ENCODE measurements at regions not wholly inside any gene's neighbourhood (a gene's known extent, or its start where the extent isn't known, plus 50 kb on each side); places are given as distances from the start of the nearest gene placed in this dataset.
"Not testable (repeated sequence)": the region's sequence is repeated elsewhere in the genome, so short reads cannot be mapped to it uniquely, and the experiment has no call there.

DNA sequence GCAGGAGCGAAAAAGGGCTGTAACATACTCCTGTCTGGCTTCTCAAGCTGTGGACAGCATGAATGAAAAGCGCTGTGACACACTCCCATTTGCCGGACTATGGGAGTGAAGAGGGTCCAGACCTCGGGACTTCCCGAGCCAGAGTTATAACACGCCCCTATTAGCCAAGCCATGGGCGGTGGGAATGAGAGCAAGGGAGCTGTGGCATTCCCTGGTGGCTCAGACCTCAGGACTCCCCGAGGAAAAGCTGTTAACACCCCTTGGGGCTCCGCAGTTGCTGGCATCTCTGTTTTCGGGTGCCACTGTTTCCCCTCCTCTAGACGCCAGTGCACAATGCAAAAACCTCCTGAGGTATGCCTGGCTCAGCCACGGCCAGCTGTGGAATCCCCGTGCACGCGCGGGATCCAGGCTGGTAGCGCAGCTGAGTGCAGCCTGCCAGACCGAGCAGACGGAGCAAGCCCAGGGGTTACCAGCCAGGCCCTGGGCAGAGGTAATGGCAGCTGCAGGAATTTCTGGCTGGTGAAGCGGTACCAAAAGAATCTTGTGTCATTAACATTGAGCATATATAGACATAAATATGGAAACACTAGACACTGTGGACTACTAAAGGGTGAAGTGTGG is 1534.6 kb upstream of the PRR20A start:
- Mint-ChIP-seq H3K27me3 (ENCODE audit: insufficient read depth) (no peaks in the 10 kb centered on the region), H3K27ac (no peak overlapping the region), H3K9me3 (peaks cover 12% of the 10 kb centered on the region), H3K4me1 (ENCODE audit: low read depth) (no peaks in the 10 kb centered on the region), H3K4me3 (no peak overlapping the region), H3K36me3 (ENCODE audit: low read depth) (no peaks in the 10 kb centered on the region)
- DNase-seq (ENCODE audit: low spot score) = no peak
- intact Hi-C loops (cut with micrococcal nuclease) = no loop called here

DNA sequence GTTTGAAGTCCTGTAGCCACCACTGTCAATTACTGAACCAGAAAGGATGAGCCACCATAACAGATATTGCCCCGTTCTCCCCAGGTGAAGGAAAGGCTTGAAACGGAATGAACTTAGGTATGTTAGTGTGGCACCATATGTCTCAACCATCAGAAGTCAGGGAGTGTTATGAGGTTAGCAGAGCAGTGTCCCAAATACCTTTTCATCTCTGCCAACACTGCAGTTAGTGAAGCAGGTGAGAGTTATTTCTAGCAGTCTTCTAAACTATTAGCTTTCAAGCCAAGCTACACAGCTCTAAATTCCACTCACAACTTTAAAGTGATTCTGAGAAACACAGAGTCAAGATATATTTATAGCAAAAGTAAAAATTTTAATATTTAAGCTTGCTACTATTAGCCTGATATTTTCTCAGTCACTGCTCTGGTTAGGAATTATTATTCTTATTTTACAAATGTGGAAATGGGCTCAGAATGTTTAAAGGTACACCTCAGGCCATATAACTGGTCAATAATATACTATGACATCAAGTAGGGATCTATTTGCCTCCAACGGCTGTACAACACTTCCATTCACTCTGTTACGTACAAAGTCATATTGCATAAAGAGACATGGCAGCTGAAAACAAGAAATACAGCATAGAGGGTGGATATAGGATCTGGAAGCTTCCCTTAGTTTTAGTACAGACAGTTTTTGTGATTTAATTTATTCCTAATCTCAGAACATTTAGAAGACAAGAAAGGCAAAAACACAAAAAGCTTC is 1527.1 kb upstream of the PRR20A start:
- Mint-ChIP-seq H3K27ac (no peak overlapping the region), H3K9me3 (peaks cover 21% of the 10 kb centered on the region), H3K36me3 (ENCODE audit: low read depth) (no peaks in the 10 kb centered on the region), H3K27me3 (ENCODE audit: insufficient read depth) (no peaks in the 10 kb centered on the region), H3K4me3 (no peak overlapping the region), H3K4me1 (ENCODE audit: low read depth) (no peaks in the 10 kb centered on the region)
- intact Hi-C loops (cut with micrococcal nuclease) = no loop called here
- DNase-seq (ENCODE audit: low spot score) = no peak

DNA sequence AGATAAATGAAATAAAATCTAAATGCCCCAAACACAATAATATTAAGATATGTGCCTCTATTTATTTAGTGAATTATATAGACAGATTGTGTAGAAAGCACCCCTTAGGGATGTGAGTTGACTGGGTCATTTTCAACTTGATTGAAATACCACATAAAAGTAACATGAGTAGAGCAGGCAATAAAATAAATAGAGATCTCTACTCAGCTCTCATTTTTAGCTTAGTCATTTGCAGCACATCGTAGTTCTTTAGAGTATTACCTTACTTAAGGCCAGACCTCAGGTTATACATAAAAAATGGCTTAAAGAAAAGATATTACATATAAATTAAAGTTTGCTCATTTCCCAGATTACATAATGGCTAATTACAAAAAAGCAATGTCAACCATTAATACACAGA is 1525.6 kb upstream of the PRR20A start:
- Mint-ChIP-seq H3K27me3 (ENCODE audit: insufficient read depth) (no peaks in the 10 kb centered on the region), H3K27ac (no peak overlapping the region), H3K4me1 (ENCODE audit: low read depth) (no peaks in the 10 kb centered on the region), H3K36me3 (ENCODE audit: low read depth) (no peaks in the 10 kb centered on the region), H3K9me3 (peaks cover 18% of the 10 kb centered on the region), H3K4me3 (no peak overlapping the region)
- no peak for DNase-seq (ENCODE audit: low spot score)
- intact Hi-C loops (cut with micrococcal nuclease) = no loop called here

DNA sequence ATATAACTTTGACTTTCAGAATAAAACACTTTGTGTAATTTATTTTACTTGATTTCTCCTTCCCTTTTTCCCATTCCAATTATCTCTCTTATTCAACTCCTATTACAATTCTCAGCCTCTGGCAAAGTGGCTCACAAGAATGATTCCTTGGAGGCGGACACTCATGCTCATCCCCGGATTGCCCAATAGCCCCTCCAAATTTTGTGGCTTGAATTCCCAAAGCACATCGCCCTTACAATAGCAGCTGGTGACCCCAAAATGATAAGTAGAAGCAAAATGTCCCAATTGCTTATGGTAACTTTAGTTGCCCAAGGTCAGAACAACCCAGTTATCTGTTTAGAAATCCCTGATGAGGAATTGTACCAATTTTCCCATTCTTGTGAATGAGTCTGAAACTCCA is 1523.5 kb upstream of the PRR20A start:
- H3K4me1 Mint-ChIP-seq (ENCODE audit: low read depth) = no peaks in the 10 kb centered on the region
- H3K27ac Mint-ChIP-seq = no peak overlapping the region
- H3K27me3 Mint-ChIP-seq (ENCODE audit: insufficient read depth) = no peaks in the 10 kb centered on the region
- peaks cover 6% of the 10 kb centered on the region for H3K9me3 Mint-ChIP-seq
- DNase-seq (ENCODE audit: low spot score) = no peak
- no peaks in the 10 kb centered on the region for H3K36me3 Mint-ChIP-seq (ENCODE audit: low read depth)
- no peak overlapping the region for H3K4me3 Mint-ChIP-seq
- intact Hi-C loops (cut with micrococcal nuclease) = no loop called here

- DNase-seq (ENCODE audit: low spot score) = no peak
- no peak overlapping the region for H3K27ac Mint-ChIP-seq
- intact Hi-C loops (cut with micrococcal nuclease) = no loop called here
- H3K4me1 Mint-ChIP-seq (ENCODE audit: low read depth) = no peaks in the 10 kb centered on the region
- no peaks in the 10 kb centered on the region for H3K27me3 Mint-ChIP-seq (ENCODE audit: insufficient read depth)
- H3K36me3 Mint-ChIP-seq (ENCODE audit: low read depth) = no peaks in the 10 kb centered on the region
- peaks cover 12% of the 10 kb centered on the region for H3K9me3 Mint-ChIP-seq
- H3K4me3 Mint-ChIP-seq = no peak overlapping the region
These were observed 1513.5 kb upstream of the PRR20A start for GRCh38 chr13:55627221-55627620.

- Mint-ChIP-seq H3K4me3 (no peak overlapping the region), H3K9me3 (peaks cover 43% of the 10 kb centered on the region), H3K36me3 (ENCODE audit: low read depth) (no peaks in the 10 kb centered on the region), H3K27me3 (ENCODE audit: insufficient read depth) (no peaks in the 10 kb centered on the region), H3K4me1 (ENCODE audit: low read depth) (no peaks in the 10 kb centered on the region), H3K27ac (no peak overlapping the region)
- intact Hi-C loops (cut with micrococcal nuclease) = no loop called here
- DNase-seq (ENCODE audit: low spot score) = no peak
These were observed 1508.3 kb upstream of the PRR20A start for GRCh38 chr13:55632402-55632801.

DNA sequence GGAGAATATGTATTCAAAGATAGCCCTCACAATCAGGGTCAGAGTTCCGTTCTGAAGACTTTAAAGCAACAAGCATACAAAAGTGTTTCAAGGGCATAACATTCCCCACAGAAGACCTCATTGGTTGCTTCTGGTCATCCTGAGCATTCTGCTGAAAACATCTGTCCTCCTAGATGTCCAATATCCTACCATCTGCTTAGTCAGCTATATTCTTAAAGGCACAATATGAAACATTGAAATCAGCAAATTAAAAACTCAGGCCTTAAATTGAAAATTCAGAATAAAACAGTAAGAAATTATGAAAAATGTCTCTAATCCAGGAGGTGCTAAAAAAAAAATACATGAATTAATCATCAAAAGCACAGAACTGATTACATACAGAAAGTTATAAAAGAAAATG is 1491.2 kb upstream of the PRR20A start:
- Mint-ChIP-seq H3K36me3 (ENCODE audit: low read depth) (no peaks in the 10 kb centered on the region), H3K27me3 (ENCODE audit: insufficient read depth) (no peaks in the 10 kb centered on the region), H3K4me3 (no peak overlapping the region), H3K4me1 (ENCODE audit: low read depth) (no peaks in the 10 kb centered on the region), H3K27ac (no peak overlapping the region), H3K9me3 (peaks cover 16% of the 10 kb centered on the region)
- intact Hi-C loops (cut with micrococcal nuclease) = no loop called here
- no peak for DNase-seq (ENCODE audit: low spot score)

- intact Hi-C loops (cut with micrococcal nuclease) = no loop called here
- no peaks in the 10 kb centered on the region for H3K36me3 Mint-ChIP-seq (ENCODE audit: low read depth)
- H3K4me3 Mint-ChIP-seq = no peak overlapping the region
- no peak overlapping the region for H3K27ac Mint-ChIP-seq
- no peak for DNase-seq (ENCODE audit: low spot score)
- H3K27me3 Mint-ChIP-seq (ENCODE audit: insufficient read depth) = no peaks in the 10 kb centered on the region
- H3K4me1 Mint-ChIP-seq (ENCODE audit: low read depth) = no peaks in the 10 kb centered on the region
- H3K9me3 Mint-ChIP-seq = peaks cover 32% of the 10 kb centered on the region
These were observed 1488.1 kb upstream of the PRR20A start for GRCh38 chr13:55652657-55653056.

- no peak overlapping the region for H3K4me3 Mint-ChIP-seq
- intact Hi-C loops (cut with micrococcal nuclease) = no loop called here
- H3K27me3 Mint-ChIP-seq (ENCODE audit: insufficient read depth) = no peaks in the 10 kb centered on the region
- no peak overlapping the region for H3K27ac Mint-ChIP-seq
- no peaks in the 10 kb centered on the region for H3K4me1 Mint-ChIP-seq (ENCODE audit: low read depth)
- H3K36me3 Mint-ChIP-seq (ENCODE audit: low read depth) = no peaks in the 10 kb centered on the region
- H3K9me3 Mint-ChIP-seq = peaks cover 32% of the 10 kb centered on the region
- DNase-seq (ENCODE audit: low spot score) = no peak
These were observed 1487.2 kb upstream of the PRR20A start for GRCh38 chr13:55653497-55653896.

GRCh38 chr13:55654243-55654642 is 1486.5 kb upstream of the PRR20A start:
- peaks cover 34% of the 10 kb centered on the region for H3K9me3 Mint-ChIP-seq
- H3K36me3 Mint-ChIP-seq (ENCODE audit: low read depth) = no peaks in the 10 kb centered on the region
- intact Hi-C loops (cut with micrococcal nuclease) = no loop called here

GRCh38 chr13:55660264-55660663 is 1480.5 kb upstream of the PRR20A start:
- DNase-seq (ENCODE audit: low spot score); H3K36me3 Mint-ChIP-seq (ENCODE audit: low read depth); intact Hi-C loops (cut with micrococcal nuclease); H3K4me3 Mint-ChIP-seq; H3K27me3 Mint-ChIP-seq (ENCODE audit: insufficient read depth); H3K27ac Mint-ChIP-seq; H3K4me1 Mint-ChIP-seq (ENCODE audit: low read depth): not testable (repeated sequence)
- peaks cover 45% of the 10 kb centered on the region for H3K9me3 Mint-ChIP-seq

More at GRCh38 chr13:55654243-55654642, 1486.5 kb upstream of the PRR20A start:
- H3K4me3 Mint-ChIP-seq = no peak overlapping the region
- H3K27me3 Mint-ChIP-seq (ENCODE audit: insufficient read depth) = no peaks in the 10 kb centered on the region
- no peaks in the 10 kb centered on the region for H3K4me1 Mint-ChIP-seq (ENCODE audit: low read depth)
- DNase-seq (ENCODE audit: low spot score) = no peak
- H3K27ac Mint-ChIP-seq = no peak overlapping the region

GRCh38 chr13:55660851-55661250 is 1479.9 kb upstream of the PRR20A start:
- Mint-ChIP-seq H3K27me3 (ENCODE audit: insufficient read depth) (no peaks in the 10 kb centered on the region), H3K4me1 (ENCODE audit: low read depth) (no peaks in the 10 kb centered on the region), H3K36me3 (ENCODE audit: low read depth) (no peaks in the 10 kb centered on the region), H3K4me3 (no peak overlapping the region), H3K9me3 (peaks cover 41% of the 10 kb centered on the region), H3K27ac (no peak overlapping the region)
- intact Hi-C loops (cut with micrococcal nuclease) = no loop called here
- no peak for DNase-seq (ENCODE audit: low spot score)

GRCh38 chr13:55661505-55661904 is 1479.2 kb upstream of the PRR20A start:
- DNase-seq (ENCODE audit: low spot score) = no peak
- H3K27me3 Mint-ChIP-seq (ENCODE audit: insufficient read depth) = no peaks in the 10 kb centered on the region
- H3K4me3 Mint-ChIP-seq = no peak overlapping the region
- H3K4me1 Mint-ChIP-seq (ENCODE audit: low read depth) = no peaks in the 10 kb centered on the region
- H3K36me3 Mint-ChIP-seq (ENCODE audit: low read depth) = no peaks in the 10 kb centered on the region
- no peak overlapping the region for H3K27ac Mint-ChIP-seq
- intact Hi-C loops (cut with micrococcal nuclease) = no loop called here
- peaks cover 37% of the 10 kb centered on the region for H3K9me3 Mint-ChIP-seq
